ENCODE measurements at regions not wholly inside any gene's neighbourhood (a gene's known extent, or its start where the extent isn't known, plus 50 kb on each side); places are given as distances from the start of the nearest gene placed in this dataset.

- no peak overlapping the region for H3K18ac ChIP-seq (ENCODE audit: extremely low read depth, low read length)
- no peaks in the 10 kb centered on the region for H3K4me1 ChIP-seq (replicated peaks in 1 of 4; ENCODE audit: control insufficient read depth in 3 of 4, insufficient read depth in 4 of 4, low read length in 3 of 4)
- 85% methylated on average over 3 of the region's 3 CpGs; no CpG with 5 or more reads in 1 of the 2 experiments for WGBS, 2 experiments (ENCODE audit: extremely low coverage in 1 of 2, insufficient coverage in 1 of 2, insufficient read length in 1 of 2, insufficient replicate concordance in 2 of 2, low coverage in 1 of 2, low lambda C conversion rate in 2 of 2, missing lambda C conversion rate in 1 of 2)
- TF ChIP-seq ATF2 (IDR thresholded peaks at IDR 0.05; ENCODE audit: low read length) (no peak), E2F6 (IDR thresholded peaks at IDR 0.05) (no peak), JUN (IDR thresholded peaks at IDR 0.05; ENCODE audit: low read depth, low read length) (no peak), SIRT6 (IDR thresholded peaks at IDR 0.05; ENCODE audit: low read length) (no peak), MAFK (IDR thresholded peaks at IDR 0.05; ENCODE audit: low read depth, low read length) (no peak), BACH1 (IDR thresholded peaks at IDR 0.05; ENCODE audit: low read length) (no peak), TAF1 (IDR thresholded peaks at IDR 0.05; ENCODE audit: low read depth, low read length) (no peak)
Measured at GRCh38 chr3:22122567-22122966, 371.6 kb upstream of the ZNF385D start.

More at GRCh38 chr3:22122567-22122966, 371.6 kb upstream of the ZNF385D start:
- FAIRE-seq, result no peak
- no peak overlapping the region for H3K9ac ChIP-seq (replicated peaks in 1 of 4; ENCODE audit: extremely low read depth in 1 of 4, low read depth in 3 of 4, low read length in 3 of 4)
- H2BK12ac ChIP-seq (ENCODE audit: low read depth, low read length), result no peak overlapping the region
- no peaks in the 10 kb centered on the region for H3K27me3 ChIP-seq (replicated peaks in 1 of 4; ENCODE audit: control insufficient read depth in 3 of 4, extremely low read depth in 1 of 4, insufficient read depth in 3 of 4, low read length in 3 of 4)
- no peak overlapping the region for H2BK20ac ChIP-seq (ENCODE audit: low read length)
- no peaks in the 10 kb centered on the region for H4K20me1 ChIP-seq (replicated peaks in 1 of 2; ENCODE audit: control insufficient read depth in 1 of 2, insufficient read depth in 2 of 2, low read length in 2 of 2)
- H4K91ac ChIP-seq (replicated peaks; ENCODE audit: insufficient read length, low read length), result no peak overlapping the region
- H2BK5ac ChIP-seq (ENCODE audit: low read depth, low read length), result no peak overlapping the region
- H3K4me3 ChIP-seq (ENCODE audit: extremely low read depth in 1 of 4, insufficient read depth in 2 of 4, low read depth in 3 of 4, low read length in 4 of 4), result no peak overlapping the region
- H4K8ac ChIP-seq (ENCODE audit: extremely low read depth, insufficient read depth, low read length), result no peak overlapping the region
- ChIA-PET POLR2A (ENCODE audit: partially characterized antibody) (no interaction called here), CTCF (ENCODE audit: partially characterized antibody) (no interaction called here)
- H3K9me3 ChIP-seq (ENCODE audit: insufficient read depth in 2 of 2, low read depth in 1 of 2, low read length in 1 of 2), result no peaks in the 10 kb centered on the region
- H2BK120ac ChIP-seq (replicated peaks; ENCODE audit: low read depth, low read length), result no peak overlapping the region
- no peaks in the 10 kb centered on the region for H3K36me3 ChIP-seq (ENCODE audit: control insufficient read depth in 2 of 4, insufficient read depth in 4 of 4, low read length in 3 of 4)
- H2AFZ ChIP-seq (ENCODE audit: low read length), result no peak overlapping the region
- H3K79me1 ChIP-seq (ENCODE audit: low read depth, low read length), result no peaks in the 10 kb centered on the region
- H3K4ac ChIP-seq (replicated peaks; ENCODE audit: insufficient read length, low read depth, low read length), result no peak overlapping the region
- H3K4me2 ChIP-seq (ENCODE audit: insufficient read depth in 1 of 2, low read depth in 2 of 2, low read length in 2 of 2), result no peak overlapping the region
- no peak overlapping the region for H2AK5ac ChIP-seq (ENCODE audit: low read depth, low read length)
- no peak overlapping the region for H3K56ac ChIP-seq (replicated peaks; ENCODE audit: insufficient read length, low read depth, low read length)
- no peak overlapping the region for H3K23ac ChIP-seq (ENCODE audit: insufficient read length)
- no peaks in the 10 kb centered on the region for H3K79me2 ChIP-seq (ENCODE audit: control insufficient read depth in 1 of 2, insufficient read depth in 2 of 2, low read length in 2 of 2)
- no peaks in the 10 kb centered on the region; the same call in 1 of the 2 replicates for H3K23me2 ChIP-seq (ENCODE audit: low read depth, low read length)
- no peak overlapping the region for H3K27ac ChIP-seq (ENCODE audit: low read depth, low read length)
- H4K5ac ChIP-seq (ENCODE audit: insufficient read length, low read depth, low read length), result no peak overlapping the region
- H2BK15ac ChIP-seq (ENCODE audit: low read length), result no peak overlapping the region
- DNase-seq (ENCODE audit: low read depth in 1 of 2, low spot score in 2 of 2), result no peak
- no peak overlapping the region for H3K14ac ChIP-seq (ENCODE audit: insufficient read length)

Data from H1 (cell line).